Thyroid gland (tissue), 4 donors: ENCODE measurements at regions not wholly inside any gene's neighbourhood (a gene's known extent, or its start where the extent isn't known, plus 50 kb on each side); places are given as distances from the start of the nearest gene placed in this dataset.

Source experiments
- POLR2A ChIP-seq, 2 donors: fragments of 450-650 bp; IDR thresholded peaks; one replicate each; pipeline ENCODE4 v1.6.1; 2017; ENCODE audit warnings: antibody characterized with exemption in 2 of 2, mild to moderate bottlenecking in 2 of 2, moderate library complexity in 1 of 2
- TF ChIP-seq, protein P1 (sequence below), 6 experiments: fragments of 200-600 bp in 3 of 6; fragments of 450-650 bp in 3 of 6; sonication (generic) in 3 of 6; IDR thresholded peaks; one replicate each; pipeline ENCODE4 v1.5.1; 2016 to 2019; ENCODE audit warnings: antibody characterized with exemption in 6 of 6, mild to moderate bottlenecking in 2 of 6, inconsistent platforms in 1 of 6, moderate library complexity in 1 of 6

DNA sequence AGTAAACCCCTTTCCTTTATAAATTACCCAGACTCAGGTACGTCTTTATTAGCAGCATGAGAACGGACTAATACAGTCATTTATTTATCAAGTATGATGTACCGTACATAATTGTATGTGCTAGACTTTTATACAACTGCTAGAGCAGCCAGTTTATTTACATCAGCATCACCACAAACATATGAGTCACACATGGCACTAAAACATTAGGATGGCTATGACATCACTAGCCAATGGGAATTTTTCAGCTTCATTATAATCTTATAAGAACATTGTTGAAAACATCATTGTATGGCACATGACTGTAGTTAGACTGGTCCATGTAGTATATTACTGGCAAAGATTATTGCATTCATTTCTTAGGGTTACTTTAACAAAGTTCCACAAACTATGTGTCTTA lies 121.7 kb downstream of the ZMAT3 start:
- TF ChIP-seq, protein P1, sequence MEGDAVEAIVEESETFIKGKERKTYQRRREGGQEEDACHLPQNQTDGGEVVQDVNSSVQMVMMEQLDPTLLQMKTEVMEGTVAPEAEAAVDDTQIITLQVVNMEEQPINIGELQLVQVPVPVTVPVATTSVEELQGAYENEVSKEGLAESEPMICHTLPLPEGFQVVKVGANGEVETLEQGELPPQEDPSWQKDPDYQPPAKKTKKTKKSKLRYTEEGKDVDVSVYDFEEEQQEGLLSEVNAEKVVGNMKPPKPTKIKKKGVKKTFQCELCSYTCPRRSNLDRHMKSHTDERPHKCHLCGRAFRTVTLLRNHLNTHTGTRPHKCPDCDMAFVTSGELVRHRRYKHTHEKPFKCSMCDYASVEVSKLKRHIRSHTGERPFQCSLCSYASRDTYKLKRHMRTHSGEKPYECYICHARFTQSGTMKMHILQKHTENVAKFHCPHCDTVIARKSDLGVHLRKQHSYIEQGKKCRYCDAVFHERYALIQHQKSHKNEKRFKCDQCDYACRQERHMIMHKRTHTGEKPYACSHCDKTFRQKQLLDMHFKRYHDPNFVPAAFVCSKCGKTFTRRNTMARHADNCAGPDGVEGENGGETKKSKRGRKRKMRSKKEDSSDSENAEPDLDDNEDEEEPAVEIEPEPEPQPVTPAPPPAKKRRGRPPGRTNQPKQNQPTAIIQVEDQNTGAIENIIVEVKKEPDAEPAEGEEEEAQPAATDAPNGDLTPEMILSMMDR (IDR thresholded peaks at IDR 0.05): no peak
- no peak for TF ChIP-seq POLR2A (IDR thresholded peaks at IDR 0.05)
